ENCODE measurements at regions not wholly inside any gene's neighbourhood (a gene's known extent, or its start where the extent isn't known, plus 50 kb on each side); places are given as distances from the start of the nearest gene placed in this dataset.
"Not testable (repeated sequence)": the region's sequence is repeated elsewhere in the genome, so short reads cannot be mapped to it uniquely, and the experiment has no call there.

GRCh38 chr9:88256216-88256615 lies 117.9 kb upstream of the SPATA31C2 start:
- H3K9me3 ChIP-seq (ENCODE audit: control insufficient read depth in 1 of 2, insufficient read depth in 1 of 2, low read length in 2 of 2): peaks cover 7 to 18% of the 10 kb centered on the region in 2 experiments
- H3K36me3 ChIP-seq (ENCODE audit: insufficient read depth, low read length): no peaks in the 10 kb centered on the region
- H3K27ac Mint-ChIP-seq: no peak overlapping the region
- intact Hi-C loops (cut with DNase I, micrococcal nuclease): no loop called here
- no peaks in the 10 kb centered on the region for H3K27me3 ChIP-seq (ENCODE audit: control insufficient read depth in 1 of 2, insufficient read depth in 2 of 2, low read length in 2 of 2)
- DNase-seq: no peak
- no peaks in the 10 kb centered on the region for H3K27me3 Mint-ChIP-seq
- no peaks in the 10 kb centered on the region for H3K4me1 Mint-ChIP-seq (ENCODE audit: low read depth)
- no peak overlapping the region for H3K4me3 ChIP-seq (ENCODE audit: low read length)
- TF ChIP-seq CTCF (IDR thresholded peaks at IDR 0.05): no peak
- no peaks in the 10 kb centered on the region for H3K4me1 ChIP-seq (ENCODE audit: insufficient read depth, low read length)
- POLR2A ChIA-PET: no interaction called here
- CTCF ChIA-PET: no interaction called here
- H3K9me3 Mint-ChIP-seq: peaks cover 3% of the 10 kb centered on the region
- H3K4me3 Mint-ChIP-seq: no peak overlapping the region
- no peak for ATAC-seq (ENCODE audit: poor library complexity)
- no peak overlapping the region for H3K27ac ChIP-seq (ENCODE audit: low read depth in 1 of 2, low read length in 2 of 2)
- peaks cover 2% of the 10 kb centered on the region for H3K36me3 Mint-ChIP-seq (ENCODE audit: low read depth)

- ATAC-seq (ENCODE audit: poor library complexity); H3K9me3 Mint-ChIP-seq; POLR2A ChIA-PET; H3K27ac ChIP-seq (ENCODE audit: low read depth in 1 of 2, low read length in 2 of 2); H3K4me1 Mint-ChIP-seq (ENCODE audit: low read depth); H3K27me3 Mint-ChIP-seq; CTCF ChIA-PET; H3K4me1 ChIP-seq (ENCODE audit: insufficient read depth, low read length); DNase-seq; H3K27me3 ChIP-seq (ENCODE audit: control insufficient read depth in 1 of 2, insufficient read depth in 2 of 2, low read length in 2 of 2); H3K4me3 ChIP-seq (ENCODE audit: low read length); H3K36me3 Mint-ChIP-seq (ENCODE audit: low read depth); intact Hi-C loops (cut with DNase I, micrococcal nuclease); H3K4me3 Mint-ChIP-seq; H3K36me3 ChIP-seq (ENCODE audit: insufficient read depth, low read length); H3K27ac Mint-ChIP-seq: not testable (repeated sequence)
- H3K9me3 ChIP-seq (ENCODE audit: control insufficient read depth in 1 of 2, insufficient read depth in 1 of 2, low read length in 2 of 2): peaks cover 7 to 22% of the 10 kb centered on the region in 2 experiments
These were observed 117.5 kb upstream of the SPATA31C2 start for GRCh38 chr9:88255806-88256205.

- ChIA-PET CTCF (no interaction called here), POLR2A (no interaction called here)
- H3K36me3 Mint-ChIP-seq (ENCODE audit: low read depth): peaks cover 6% of the 10 kb centered on the region
- no peak for DNase-seq
- peaks cover 8% of the 10 kb centered on the region for H3K9me3 Mint-ChIP-seq
- Histone ChIP-seq H3K27ac (ENCODE audit: low read depth in 1 of 2, low read length in 2 of 2) (no peak overlapping the region), H3K4me3 (ENCODE audit: low read length) (no peak overlapping the region), H3K9me3 (ENCODE audit: control insufficient read depth in 1 of 2, insufficient read depth in 1 of 2, low read length in 2 of 2) (peaks cover 12 to 22% of the 10 kb centered on the region in 2 experiments), H3K4me1 (ENCODE audit: insufficient read depth, low read length) (no peaks in the 10 kb centered on the region), H3K36me3 (ENCODE audit: insufficient read depth, low read length) (no peaks in the 10 kb centered on the region), H3K27me3 (ENCODE audit: control insufficient read depth in 1 of 2, insufficient read depth in 2 of 2, low read length in 2 of 2) (no peaks in the 10 kb centered on the region)
- H3K27ac Mint-ChIP-seq: no peak overlapping the region
- H3K4me3 Mint-ChIP-seq: no peak overlapping the region
- no peaks in the 10 kb centered on the region for H3K4me1 Mint-ChIP-seq (ENCODE audit: low read depth)
- intact Hi-C loops (cut with DNase I, micrococcal nuclease): no loop called here
- ATAC-seq (ENCODE audit: poor library complexity): no peak
- H3K27me3 Mint-ChIP-seq: no peaks in the 10 kb centered on the region
- TF ChIP-seq CTCF (IDR thresholded peaks at IDR 0.05): no peak
These were observed 113.6 kb upstream of the SPATA31C2 start for GRCh38 chr9:88251903-88252302.

- POLR2A ChIA-PET: interaction anchor here (0.7 kb wide), 2 partner anchors 161 to 288 kb away, joined by 3 read pairs; no protein-coding TSS in a partner anchor
- no peaks in the 10 kb centered on the region for H3K4me1 ChIP-seq (ENCODE audit: insufficient read depth, low read length)
- CTCF ChIA-PET: no interaction called here
- H3K36me3 Mint-ChIP-seq (ENCODE audit: low read depth): no peaks in the 10 kb centered on the region
- ATAC-seq (ENCODE audit: poor library complexity) (no peak), DNase-seq (no peak)
- H3K4me3 Mint-ChIP-seq: no peak overlapping the region
- intact Hi-C loops (cut with DNase I, micrococcal nuclease): no loop called here
- no peak for TF ChIP-seq CTCF (IDR thresholded peaks at IDR 0.05)
- H3K27me3 ChIP-seq (ENCODE audit: control insufficient read depth in 1 of 2, insufficient read depth in 2 of 2, low read length in 2 of 2): no peaks in the 10 kb centered on the region
- no peaks in the 10 kb centered on the region for H3K9me3 Mint-ChIP-seq
- no peak overlapping the region for H3K27ac Mint-ChIP-seq
- H3K27me3 Mint-ChIP-seq: peaks cover 4% of the 10 kb centered on the region
- H3K36me3 ChIP-seq (ENCODE audit: insufficient read depth, low read length): no peaks in the 10 kb centered on the region
- H3K27ac ChIP-seq (ENCODE audit: low read depth in 1 of 2, low read length in 2 of 2): no peak overlapping the region
- peaks cover 5% of the 10 kb centered on the region for H3K4me1 Mint-ChIP-seq (ENCODE audit: low read depth)
- H3K9me3 ChIP-seq (ENCODE audit: control insufficient read depth in 1 of 2, insufficient read depth in 1 of 2, low read length in 2 of 2): no peaks in the 10 kb centered on the region
- H3K4me3 ChIP-seq (ENCODE audit: low read length): no peak overlapping the region
These were observed 105.5 kb upstream of the SPATA31C2 start for GRCh38 chr9:88243736-88244135.
